ENCODE measurements at regions not wholly inside any gene's neighbourhood (a gene's known extent, or its start where the extent isn't known, plus 50 kb on each side); places are given as distances from the start of the nearest gene placed in this dataset.

DNA sequence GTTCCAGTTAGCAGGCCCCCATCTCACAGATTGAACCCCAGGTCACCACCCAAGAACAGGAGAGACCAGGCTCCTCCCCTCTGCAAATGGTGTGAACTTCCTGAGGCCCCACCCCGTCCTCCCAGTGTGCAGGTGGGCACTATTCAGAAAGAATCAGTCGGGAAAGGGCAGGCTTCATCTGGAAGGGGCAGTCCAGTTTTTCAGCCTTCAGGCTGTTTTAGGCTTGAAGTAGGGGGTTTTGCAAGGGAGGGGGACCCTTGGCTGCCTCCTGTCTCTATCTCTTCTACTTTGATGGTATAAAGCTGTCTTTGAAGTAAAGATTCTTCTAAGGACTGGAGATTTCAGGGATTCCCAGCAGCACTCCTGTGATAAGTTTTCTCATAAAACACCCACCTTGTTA is 267.6 kb downstream of the RND3 start:
- TF ChIP-seq, protein P1, sequence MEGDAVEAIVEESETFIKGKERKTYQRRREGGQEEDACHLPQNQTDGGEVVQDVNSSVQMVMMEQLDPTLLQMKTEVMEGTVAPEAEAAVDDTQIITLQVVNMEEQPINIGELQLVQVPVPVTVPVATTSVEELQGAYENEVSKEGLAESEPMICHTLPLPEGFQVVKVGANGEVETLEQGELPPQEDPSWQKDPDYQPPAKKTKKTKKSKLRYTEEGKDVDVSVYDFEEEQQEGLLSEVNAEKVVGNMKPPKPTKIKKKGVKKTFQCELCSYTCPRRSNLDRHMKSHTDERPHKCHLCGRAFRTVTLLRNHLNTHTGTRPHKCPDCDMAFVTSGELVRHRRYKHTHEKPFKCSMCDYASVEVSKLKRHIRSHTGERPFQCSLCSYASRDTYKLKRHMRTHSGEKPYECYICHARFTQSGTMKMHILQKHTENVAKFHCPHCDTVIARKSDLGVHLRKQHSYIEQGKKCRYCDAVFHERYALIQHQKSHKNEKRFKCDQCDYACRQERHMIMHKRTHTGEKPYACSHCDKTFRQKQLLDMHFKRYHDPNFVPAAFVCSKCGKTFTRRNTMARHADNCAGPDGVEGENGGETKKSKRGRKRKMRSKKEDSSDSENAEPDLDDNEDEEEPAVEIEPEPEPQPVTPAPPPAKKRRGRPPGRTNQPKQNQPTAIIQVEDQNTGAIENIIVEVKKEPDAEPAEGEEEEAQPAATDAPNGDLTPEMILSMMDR (IDR thresholded peaks at IDR 0.05) = no peak
- TF ChIP-seq EZH2phosphoT487 (IDR thresholded peaks at IDR 0.05; ENCODE audit: borderline replicate concordance, low read depth) (no peak), JUND (IDR thresholded peaks at IDR 0.05) (no peak), TCF12 (IDR thresholded peaks at IDR 0.05) (no peak), POLR2AphosphoS5 (IDR thresholded peaks at IDR 0.05; ENCODE audit: low read depth, low read length) (no peak), EP300 (IDR thresholded peaks at IDR 0.05; ENCODE audit: borderline replicate concordance in 1 of 2, low read depth in 1 of 2, low read length in 1 of 2) (no peak), SMC3 (IDR thresholded peaks at IDR 0.05; ENCODE audit: low read depth, low read length) (no peak), CHD2 (IDR thresholded peaks at IDR 0.05; ENCODE audit: low read length, partially characterized antibody) (no peak)
- TF ChIP-seq, protein P2, sequence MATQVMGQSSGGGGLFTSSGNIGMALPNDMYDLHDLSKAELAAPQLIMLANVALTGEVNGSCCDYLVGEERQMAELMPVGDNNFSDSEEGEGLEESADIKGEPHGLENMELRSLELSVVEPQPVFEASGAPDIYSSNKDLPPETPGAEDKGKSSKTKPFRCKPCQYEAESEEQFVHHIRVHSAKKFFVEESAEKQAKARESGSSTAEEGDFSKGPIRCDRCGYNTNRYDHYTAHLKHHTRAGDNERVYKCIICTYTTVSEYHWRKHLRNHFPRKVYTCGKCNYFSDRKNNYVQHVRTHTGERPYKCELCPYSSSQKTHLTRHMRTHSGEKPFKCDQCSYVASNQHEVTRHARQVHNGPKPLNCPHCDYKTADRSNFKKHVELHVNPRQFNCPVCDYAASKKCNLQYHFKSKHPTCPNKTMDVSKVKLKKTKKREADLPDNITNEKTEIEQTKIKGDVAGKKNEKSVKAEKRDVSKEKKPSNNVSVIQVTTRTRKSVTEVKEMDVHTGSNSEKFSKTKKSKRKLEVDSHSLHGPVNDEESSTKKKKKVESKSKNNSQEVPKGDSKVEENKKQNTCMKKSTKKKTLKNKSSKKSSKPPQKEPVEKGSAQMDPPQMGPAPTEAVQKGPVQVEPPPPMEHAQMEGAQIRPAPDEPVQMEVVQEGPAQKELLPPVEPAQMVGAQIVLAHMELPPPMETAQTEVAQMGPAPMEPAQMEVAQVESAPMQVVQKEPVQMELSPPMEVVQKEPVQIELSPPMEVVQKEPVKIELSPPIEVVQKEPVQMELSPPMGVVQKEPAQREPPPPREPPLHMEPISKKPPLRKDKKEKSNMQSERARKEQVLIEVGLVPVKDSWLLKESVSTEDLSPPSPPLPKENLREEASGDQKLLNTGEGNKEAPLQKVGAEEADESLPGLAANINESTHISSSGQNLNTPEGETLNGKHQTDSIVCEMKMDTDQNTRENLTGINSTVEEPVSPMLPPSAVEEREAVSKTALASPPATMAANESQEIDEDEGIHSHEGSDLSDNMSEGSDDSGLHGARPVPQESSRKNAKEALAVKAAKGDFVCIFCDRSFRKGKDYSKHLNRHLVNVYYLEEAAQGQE (IDR thresholded peaks at IDR 0.05; ENCODE audit: low read depth, low read length) = no peak
- TF ChIP-seq, protein P3, sequence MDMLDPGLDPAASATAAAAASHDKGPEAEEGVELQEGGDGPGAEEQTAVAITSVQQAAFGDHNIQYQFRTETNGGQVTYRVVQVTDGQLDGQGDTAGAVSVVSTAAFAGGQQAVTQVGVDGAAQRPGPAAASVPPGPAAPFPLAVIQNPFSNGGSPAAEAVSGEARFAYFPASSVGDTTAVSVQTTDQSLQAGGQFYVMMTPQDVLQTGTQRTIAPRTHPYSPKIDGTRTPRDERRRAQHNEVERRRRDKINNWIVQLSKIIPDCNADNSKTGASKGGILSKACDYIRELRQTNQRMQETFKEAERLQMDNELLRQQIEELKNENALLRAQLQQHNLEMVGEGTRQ (IDR thresholded peaks at IDR 0.05; ENCODE audit: borderline replicate concordance, low read depth, low read length) = no peak
